ENCODE measurements at regions not wholly inside any gene's neighbourhood (a gene's known extent, or its start where the extent isn't known, plus 50 kb on each side); places are given as distances from the start of the nearest gene placed in this dataset.

DNA sequence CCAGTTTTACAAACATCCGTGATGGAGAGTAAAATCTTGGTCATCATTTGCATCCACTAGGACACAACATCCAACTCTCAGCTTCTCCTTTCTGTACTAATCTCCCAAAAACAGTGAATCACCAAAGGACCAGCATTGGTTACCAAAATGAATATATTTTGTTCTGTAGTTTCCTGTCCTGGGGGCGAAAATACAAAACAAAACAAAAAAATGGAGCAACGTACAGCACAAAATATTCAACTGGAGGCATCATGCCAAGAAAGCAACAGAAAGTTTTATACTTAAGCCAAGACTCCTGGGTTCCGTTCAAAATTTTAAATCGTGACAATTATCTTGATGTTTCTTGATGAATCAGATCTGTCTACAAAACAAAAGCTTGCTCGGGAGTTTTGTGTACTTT is 126.6 kb upstream of the CCDC28A start:
- TF ChIP-seq EZH2phosphoT487 (IDR thresholded peaks at IDR 0.05; ENCODE audit: insufficient read depth, low read depth) (no peak), EZH2 (IDR thresholded peaks at IDR 0.05; ENCODE audit: insufficient read depth, poor library complexity, severe bottlenecking) (no peak)
